HuH-7.5 (cell line): ENCODE measurements at regions not wholly inside any gene's neighbourhood (a gene's known extent, or its start where the extent isn't known, plus 50 kb on each side); places are given as distances from the start of the nearest gene placed in this dataset.
"Not testable (repeated sequence)": the region's sequence is repeated elsewhere in the genome, so short reads cannot be mapped to it uniquely, and the experiment has no call there.

Experiments
- DNase-seq: peaks from one replicate; pipeline ENCODE4 v3.0.0; 2011; ENCODE audit warnings: low spot score

- DNase-seq = no peak
Measured at GRCh38 chr14:38567703-38568102, 311.8 kb upstream of the CLEC14A start.

GRCh38 chr14:38561657-38562056 lies 305.8 kb upstream of the CLEC14A start:
- no peak for DNase-seq

GRCh38 chr14:38559711-38560110 lies 303.8 kb upstream of the CLEC14A start:
- DNase-seq = no peak

- DNase-seq = not testable (repeated sequence)
Measured at GRCh38 chr14:38557391-38557790, 301.5 kb upstream of the CLEC14A start.

- no peak for DNase-seq
Measured at GRCh38 chr14:38556252-38556651, 300.4 kb upstream of the CLEC14A start.

- no peak for DNase-seq
Measured at GRCh38 chr14:38554026-38554425, 298.1 kb upstream of the CLEC14A start.

GRCh38 chr14:38553586-38553985 lies 297.7 kb upstream of the CLEC14A start:
- no peak for DNase-seq

GRCh38 chr14:38549564-38549963 lies 293.7 kb upstream of the CLEC14A start:
- DNase-seq = no peak

- no peak for DNase-seq
Measured at GRCh38 chr14:38547961-38548490, 292.1 kb upstream of the CLEC14A start.

GRCh38 chr14:38546932-38547551 lies 291.1 kb upstream of the CLEC14A start:
- DNase-seq = no peak

- DNase-seq = no peak
Measured at GRCh38 chr14:38544776-38545175, 288.9 kb upstream of the CLEC14A start.

GRCh38 chr14:38543851-38544250 lies 288.0 kb upstream of the CLEC14A start:
- DNase-seq = not testable (repeated sequence)

- not testable (repeated sequence) for DNase-seq
Measured at GRCh38 chr14:38538053-38538452, 282.2 kb upstream of the CLEC14A start.

GRCh38 chr14:38536376-38537038 lies 280.6 kb upstream of the CLEC14A start:
- DNase-seq = no peak

- DNase-seq = no peak
Measured at GRCh38 chr14:38528582-38528981, 272.7 kb upstream of the CLEC14A start.

GRCh38 chr14:38527502-38527878 lies 271.6 kb upstream of the CLEC14A start:
- no peak for DNase-seq

- DNase-seq = no peak
Measured at GRCh38 chr14:38526826-38527501, 271.1 kb upstream of the CLEC14A start.

- DNase-seq = no peak
Measured at GRCh38 chr14:38524636-38525509, 269.0 kb upstream of the CLEC14A start.

- no peak for DNase-seq
Measured at GRCh38 chr14:38522724-38523123, 266.8 kb upstream of the CLEC14A start.

GRCh38 chr14:38521591-38521990 lies 265.7 kb upstream of the CLEC14A start:
- no peak for DNase-seq

GRCh38 chr14:38517426-38517825 lies 261.5 kb upstream of the CLEC14A start:
- no peak for DNase-seq

- no peak for DNase-seq
Measured at GRCh38 chr14:38512236-38512635, 256.3 kb upstream of the CLEC14A start.
